ENCODE measurements at regions not wholly inside any gene's neighbourhood (a gene's known extent, or its start where the extent isn't known, plus 50 kb on each side); places are given as distances from the start of the nearest gene placed in this dataset.

- no peak for TF ChIP-seq CTCF (IDR thresholded peaks at IDR 0.05)
- TF ChIP-seq ZFX (IDR thresholded peaks at IDR 0.05; ENCODE audit: borderline replicate concordance), result no peak
These were observed 348.8 kb upstream of the HS3ST1 start for GRCh38 chr4:11777447-11777846.
